WTC11 (cell line): ENCODE measurements at regions not wholly inside any gene's neighbourhood (a gene's known extent, or its start where the extent isn't known, plus 50 kb on each side); places are given as distances from the start of the nearest gene placed in this dataset.

ENCODE experiments used
- TF ChIP-seq, protein P1 (sequence below): fragments of 200-600 bp; IDR thresholded peaks from 2 replicates; pipeline ENCODE4 v1.8.0; 2022; ENCODE audit warnings: antibody characterized with exemption
- TF ChIP-seq, protein P2 (sequence below): sonication (generic); formaldehyde crosslinking; IDR thresholded peaks from 2 replicates; pipeline ENCODE4 v1.8.1; 2022; ENCODE audit warnings: low read depth, missing genetic modification reagents, borderline replicate concordance
- TF ChIP-seq, protein P3 (sequence below): sonication (generic); formaldehyde crosslinking; conservative IDR thresholded peaks from 2 replicates; pipeline ENCODE4 v1.8.1; 2022; ENCODE audit warnings: mild to moderate bottlenecking, missing genetic modification reagents
- TF ChIP-seq, protein P4 (sequence below): sonication (generic); formaldehyde crosslinking; IDR thresholded peaks from 2 replicates; pipeline ENCODE4 v1.8.0; 2022; ENCODE audit warnings: mild to moderate bottlenecking, missing genetic modification reagents
- TF ChIP-seq, protein P5 (sequence below): sonication (generic); formaldehyde crosslinking; IDR thresholded peaks from 2 replicates; pipeline ENCODE4 v1.8.0; 2022; ENCODE audit warnings: mild to moderate bottlenecking, missing genetic modification reagents

DNA sequence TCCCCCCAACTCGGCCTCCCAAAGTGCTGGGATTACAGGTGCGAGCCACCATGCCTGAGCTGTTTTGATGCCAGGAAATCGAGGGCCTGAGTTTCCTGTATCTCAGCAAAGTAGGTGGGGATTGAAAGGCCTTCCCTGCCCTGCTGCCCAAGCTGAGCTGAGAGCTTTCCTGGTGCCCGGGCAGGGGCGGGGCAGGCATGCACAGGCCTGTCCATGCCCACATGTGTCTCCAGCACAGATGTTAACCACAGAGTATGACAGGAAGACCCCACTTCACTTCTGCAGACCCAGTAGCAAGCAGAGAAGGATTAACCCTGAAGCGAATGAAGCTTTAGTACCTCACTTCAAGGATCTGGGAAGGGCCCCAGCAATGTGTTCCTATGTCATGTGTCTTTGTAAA, 66.0 kb downstream of the GPR6 start:
- TF ChIP-seq, protein P1, sequence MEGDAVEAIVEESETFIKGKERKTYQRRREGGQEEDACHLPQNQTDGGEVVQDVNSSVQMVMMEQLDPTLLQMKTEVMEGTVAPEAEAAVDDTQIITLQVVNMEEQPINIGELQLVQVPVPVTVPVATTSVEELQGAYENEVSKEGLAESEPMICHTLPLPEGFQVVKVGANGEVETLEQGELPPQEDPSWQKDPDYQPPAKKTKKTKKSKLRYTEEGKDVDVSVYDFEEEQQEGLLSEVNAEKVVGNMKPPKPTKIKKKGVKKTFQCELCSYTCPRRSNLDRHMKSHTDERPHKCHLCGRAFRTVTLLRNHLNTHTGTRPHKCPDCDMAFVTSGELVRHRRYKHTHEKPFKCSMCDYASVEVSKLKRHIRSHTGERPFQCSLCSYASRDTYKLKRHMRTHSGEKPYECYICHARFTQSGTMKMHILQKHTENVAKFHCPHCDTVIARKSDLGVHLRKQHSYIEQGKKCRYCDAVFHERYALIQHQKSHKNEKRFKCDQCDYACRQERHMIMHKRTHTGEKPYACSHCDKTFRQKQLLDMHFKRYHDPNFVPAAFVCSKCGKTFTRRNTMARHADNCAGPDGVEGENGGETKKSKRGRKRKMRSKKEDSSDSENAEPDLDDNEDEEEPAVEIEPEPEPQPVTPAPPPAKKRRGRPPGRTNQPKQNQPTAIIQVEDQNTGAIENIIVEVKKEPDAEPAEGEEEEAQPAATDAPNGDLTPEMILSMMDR, result no peak
- TF ChIP-seq, protein P2, sequence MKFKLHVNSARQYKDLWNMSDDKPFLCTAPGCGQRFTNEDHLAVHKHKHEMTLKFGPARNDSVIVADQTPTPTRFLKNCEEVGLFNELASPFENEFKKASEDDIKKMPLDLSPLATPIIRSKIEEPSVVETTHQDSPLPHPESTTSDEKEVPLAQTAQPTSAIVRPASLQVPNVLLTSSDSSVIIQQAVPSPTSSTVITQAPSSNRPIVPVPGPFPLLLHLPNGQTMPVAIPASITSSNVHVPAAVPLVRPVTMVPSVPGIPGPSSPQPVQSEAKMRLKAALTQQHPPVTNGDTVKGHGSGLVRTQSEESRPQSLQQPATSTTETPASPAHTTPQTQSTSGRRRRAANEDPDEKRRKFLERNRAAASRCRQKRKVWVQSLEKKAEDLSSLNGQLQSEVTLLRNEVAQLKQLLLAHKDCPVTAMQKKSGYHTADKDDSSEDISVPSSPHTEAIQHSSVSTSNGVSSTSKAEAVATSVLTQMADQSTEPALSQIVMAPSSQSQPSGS (CRISPR knock-in tag), result no peak
- TF ChIP-seq, protein P3, sequence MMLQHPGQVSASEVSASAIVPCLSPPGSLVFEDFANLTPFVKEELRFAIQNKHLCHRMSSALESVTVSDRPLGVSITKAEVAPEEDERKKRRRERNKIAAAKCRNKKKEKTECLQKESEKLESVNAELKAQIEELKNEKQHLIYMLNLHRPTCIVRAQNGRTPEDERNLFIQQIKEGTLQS, result no peak
- TF ChIP-seq, protein P4, sequence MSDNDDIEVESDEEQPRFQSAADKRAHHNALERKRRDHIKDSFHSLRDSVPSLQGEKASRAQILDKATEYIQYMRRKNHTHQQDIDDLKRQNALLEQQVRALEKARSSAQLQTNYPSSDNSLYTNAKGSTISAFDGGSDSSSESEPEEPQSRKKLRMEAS (CRISPR knock-in tag), result no peak
- TF ChIP-seq, protein P5, sequence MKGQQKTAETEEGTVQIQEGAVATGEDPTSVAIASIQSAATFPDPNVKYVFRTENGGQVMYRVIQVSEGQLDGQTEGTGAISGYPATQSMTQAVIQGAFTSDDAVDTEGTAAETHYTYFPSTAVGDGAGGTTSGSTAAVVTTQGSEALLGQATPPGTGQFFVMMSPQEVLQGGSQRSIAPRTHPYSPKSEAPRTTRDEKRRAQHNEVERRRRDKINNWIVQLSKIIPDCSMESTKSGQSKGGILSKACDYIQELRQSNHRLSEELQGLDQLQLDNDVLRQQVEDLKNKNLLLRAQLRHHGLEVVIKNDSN (CRISPR knock-in tag), result no peak
